ENCODE measurements at regions not wholly inside any gene's neighbourhood (a gene's known extent, or its start where the extent isn't known, plus 50 kb on each side); places are given as distances from the start of the nearest gene placed in this dataset.
"Not testable (repeated sequence)": the region's sequence is repeated elsewhere in the genome, so short reads cannot be mapped to it uniquely, and the experiment has no call there.

DNA sequence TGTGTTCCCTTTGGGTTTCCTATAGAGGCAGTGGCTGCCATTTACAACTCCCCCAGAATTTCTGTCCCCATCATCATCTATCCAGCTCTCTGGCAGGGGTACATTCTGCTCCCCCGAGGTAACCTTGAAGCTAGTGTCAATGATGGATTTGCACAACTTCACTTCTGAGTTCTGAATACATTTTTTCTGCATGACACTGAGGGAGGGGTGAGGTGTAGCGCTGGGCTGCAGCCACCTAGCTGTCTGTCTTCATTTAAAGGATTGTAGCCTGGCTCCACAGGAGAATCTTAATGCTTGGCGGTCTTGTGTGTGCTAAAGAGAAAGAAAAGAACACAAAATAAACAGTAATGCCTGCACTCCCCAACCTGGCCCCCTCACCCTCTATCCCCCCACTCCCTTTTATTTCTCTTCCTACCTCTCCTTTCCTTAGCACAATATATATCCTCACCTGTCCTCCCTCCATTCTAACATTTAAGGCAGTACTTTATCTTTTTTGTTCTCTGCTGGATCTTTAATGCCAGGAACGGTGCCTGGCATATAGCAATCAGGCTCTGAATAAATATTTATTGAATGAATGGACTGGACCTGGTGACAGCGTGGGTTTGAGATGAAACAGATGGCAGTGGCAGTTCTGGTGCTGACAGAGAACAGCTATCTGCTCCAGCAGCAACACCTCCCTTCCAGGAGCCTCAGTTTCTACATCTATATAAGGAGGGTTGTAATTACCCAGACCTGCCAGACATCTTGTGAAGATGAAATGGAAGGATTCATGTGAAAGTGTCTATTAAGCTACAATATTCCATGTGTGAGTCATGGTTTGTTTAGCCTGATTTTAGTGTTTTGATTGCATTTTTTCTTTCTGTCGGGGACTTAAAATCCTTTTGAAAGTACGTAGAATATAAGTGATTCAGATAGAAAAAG is 163.5 kb upstream of the CDH11 start:
- no peak for DNase-seq

DNA sequence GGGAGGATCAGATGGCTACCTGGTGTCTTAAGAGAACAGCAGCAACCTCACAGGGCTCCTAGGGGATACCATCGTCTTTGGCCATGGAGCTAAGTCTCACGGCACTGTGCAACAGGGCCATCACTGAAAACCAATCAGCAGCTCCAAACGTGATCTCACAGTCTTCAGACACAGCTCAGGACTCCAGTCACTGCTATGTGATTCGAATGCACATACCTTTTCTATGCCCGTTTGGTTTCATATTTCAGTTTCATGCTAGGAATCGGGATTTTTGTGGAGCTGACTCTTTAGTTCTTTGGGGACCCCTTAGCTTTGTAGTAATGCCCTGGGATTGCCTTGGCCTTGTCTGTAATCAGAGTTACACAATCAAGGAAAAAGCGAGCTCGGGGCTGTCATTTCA is 162.8 kb upstream of the CDH11 start:
- no peak for DNase-seq

DNA sequence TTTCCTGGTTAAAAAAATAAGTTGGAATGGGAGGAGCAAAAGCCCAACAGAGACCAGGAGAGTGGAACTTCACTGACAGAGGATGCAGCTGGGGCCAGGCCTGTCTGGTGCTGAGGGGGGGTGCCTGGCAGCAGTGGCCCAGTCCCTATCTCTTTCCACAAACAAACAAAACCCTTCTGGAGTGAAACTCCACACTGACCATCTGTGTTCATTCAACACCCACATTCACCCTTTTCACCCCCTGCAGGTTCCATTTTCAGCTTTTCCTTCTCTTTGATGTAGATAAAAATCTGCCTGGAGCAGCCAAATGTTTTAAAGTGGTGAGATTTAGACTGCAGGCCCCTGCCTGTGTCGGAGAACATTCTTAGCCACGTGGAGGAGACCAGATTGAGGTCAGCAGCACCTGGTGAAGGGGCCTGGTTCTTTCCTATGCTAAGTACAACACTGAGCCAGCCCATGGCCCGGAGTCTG is 161.4 kb upstream of the CDH11 start:
- DNase-seq = no peak

DNA sequence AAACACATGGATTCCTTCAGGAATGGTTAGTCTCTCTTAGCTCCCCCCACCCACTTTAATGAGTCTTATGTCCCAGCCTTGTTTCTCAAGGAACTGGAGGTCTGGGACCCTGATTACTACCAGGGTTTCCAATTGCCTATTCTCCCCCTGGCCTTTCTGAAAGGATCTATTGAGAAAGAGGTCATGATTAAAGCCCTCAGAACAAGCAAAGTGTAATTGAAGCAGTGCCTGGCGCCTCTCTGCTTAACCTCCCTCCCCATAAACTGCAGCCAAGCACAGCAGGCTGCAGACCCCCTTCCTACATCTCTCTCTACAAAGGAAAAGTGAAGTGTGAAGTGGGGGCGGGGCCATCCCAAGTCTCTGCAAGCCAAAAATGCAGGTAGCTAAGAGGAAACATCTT is 159.7 kb upstream of the CDH11 start:
- peak; percentile 53 for DNase-seq

DNA sequence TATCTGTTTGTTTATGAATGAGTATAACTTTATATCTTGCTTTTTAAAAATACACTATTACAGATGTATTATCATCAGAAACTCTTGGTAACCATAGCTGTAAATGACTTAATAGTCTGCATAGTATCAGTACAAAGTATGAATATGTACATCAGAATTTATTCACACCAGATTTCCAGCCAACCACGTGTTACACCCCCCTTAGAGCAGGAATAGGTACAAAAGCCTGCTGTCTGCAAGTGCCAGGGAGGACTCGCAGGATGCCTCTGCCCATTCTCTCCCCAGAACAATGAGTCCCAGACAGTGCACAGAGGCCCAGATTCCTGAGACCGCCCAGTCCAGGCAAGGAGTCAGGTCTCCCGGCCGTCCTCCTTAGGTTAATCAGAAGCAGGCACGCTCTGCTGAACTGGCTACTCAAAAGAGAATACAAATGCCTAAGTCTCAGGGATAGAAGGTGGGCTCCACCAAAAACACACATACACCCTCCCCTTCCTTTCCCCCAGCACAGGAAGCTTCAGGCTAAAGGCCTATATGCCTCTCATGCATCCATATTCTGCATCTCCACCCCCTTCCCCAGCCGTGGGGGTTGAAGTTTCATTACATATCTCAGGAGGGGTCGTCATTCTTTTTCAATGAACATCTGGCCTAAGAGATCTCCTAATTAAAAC is 159.1 kb upstream of the CDH11 start:
- DNase-seq = peak; percentile 29

DNA sequence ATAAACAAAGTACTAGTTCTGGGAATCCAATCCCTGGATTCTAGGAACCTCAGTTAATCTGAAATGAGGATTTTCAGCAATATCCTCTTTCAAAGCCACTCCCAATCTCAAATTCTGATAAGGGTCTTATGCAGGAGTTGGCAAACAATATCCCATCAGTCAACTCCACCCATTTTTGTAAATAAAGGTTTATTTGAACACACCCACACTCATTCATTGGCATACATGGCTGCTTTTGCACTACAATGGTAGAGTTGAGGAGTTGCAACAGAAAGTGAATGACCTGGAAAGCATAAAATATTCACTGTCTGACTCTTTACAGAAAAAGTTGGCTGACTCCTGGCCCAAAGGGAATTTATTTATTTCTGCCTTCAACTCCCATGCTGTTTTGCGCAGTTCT is 157.7 kb upstream of the CDH11 start:
- DNase-seq = no peak

DNA sequence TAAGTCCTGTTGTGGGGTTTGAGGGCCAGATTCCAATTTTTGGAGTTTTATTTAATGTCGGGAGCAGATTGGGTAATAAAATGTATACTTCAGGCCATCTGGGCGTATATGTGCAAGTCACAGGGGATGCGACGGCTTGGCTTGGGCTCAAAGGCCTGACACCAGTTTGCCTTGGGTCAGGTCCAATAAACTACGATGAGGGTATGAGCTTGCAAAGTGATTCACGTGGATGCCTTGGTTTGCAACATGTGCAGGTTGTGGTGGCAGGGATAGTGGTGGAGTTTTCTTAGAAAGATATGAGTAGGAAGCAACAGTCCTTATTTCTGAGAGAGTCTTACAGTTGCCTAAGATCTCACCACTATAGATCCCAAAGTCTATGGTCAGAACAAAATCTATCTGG is 157.0 kb upstream of the CDH11 start:
- no peak for DNase-seq

DNA sequence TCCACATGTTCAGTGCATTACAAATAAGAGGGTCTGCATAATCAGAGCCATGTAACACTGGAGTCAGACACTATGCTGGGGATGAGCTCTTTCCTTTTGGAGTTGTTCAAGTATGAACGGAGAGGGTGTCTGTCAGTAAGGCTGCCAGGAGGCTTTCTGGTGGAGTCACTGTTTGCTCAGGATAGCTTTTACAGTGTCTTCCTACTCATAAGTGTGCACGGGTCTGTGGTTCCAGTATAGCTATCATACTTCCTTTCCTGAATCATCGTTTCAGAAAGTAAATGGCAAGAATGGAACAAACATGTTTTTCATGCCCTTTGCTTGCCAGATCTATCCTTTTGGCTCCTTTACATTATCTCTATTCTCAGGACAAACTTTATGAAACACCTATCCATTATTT is 152.7 kb upstream of the CDH11 start:
- peak; percentile 24 for DNase-seq

DNA sequence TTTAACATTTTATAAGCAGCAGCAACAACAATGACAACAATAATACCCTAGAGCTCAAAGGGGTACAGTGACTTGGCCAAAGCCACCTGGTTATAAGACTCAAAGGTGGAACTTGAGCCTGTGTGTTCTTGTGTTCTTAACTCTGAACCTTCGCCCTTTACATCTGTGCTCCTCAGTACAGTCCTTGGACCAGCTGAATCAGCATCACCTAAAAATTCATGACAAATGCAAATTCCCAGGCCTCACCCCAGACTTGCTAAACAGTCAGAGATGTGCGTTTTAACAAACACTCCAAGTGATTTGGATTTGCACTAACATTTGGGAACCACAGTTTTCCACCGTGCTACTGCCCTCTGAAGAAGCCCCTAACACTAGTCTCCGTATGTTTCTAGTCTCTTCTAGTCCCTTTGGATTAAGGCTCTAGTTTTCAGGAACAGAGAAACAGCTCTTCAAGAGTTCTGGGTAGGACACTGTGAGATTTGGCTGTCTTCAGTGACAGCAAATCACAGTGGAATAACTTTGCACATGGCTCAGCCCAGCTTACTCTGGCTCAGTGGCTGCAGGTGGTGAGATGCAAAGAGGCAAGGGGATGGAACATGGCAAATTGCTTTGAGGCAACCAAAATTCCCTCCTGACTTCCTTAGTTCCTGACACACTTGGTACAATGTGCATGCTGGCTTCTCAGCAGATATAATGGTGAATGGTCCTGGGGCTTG is 151.0 kb upstream of the CDH11 start:
- DNase-seq = no peak

DNA sequence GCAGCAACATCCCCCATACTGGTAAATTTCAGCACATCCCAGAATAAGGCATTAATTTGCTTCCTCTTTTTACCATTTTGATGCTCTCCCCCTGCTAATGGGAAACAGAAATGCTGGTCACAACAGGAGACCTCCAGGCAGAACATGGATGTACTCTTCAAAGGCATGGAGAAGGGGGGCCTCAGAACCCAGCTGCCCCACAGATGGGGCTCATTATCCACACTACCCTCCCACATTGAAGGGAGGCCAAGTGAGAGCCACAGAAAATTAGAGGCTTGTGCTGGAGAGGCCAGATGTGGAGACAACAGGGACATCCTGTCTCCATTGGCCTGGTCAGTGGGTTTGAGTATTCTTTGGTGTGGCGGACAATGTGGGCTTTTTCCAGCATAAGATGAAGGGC is 150.1 kb upstream of the CDH11 start:
- peak; percentile 55 for DNase-seq

DNA sequence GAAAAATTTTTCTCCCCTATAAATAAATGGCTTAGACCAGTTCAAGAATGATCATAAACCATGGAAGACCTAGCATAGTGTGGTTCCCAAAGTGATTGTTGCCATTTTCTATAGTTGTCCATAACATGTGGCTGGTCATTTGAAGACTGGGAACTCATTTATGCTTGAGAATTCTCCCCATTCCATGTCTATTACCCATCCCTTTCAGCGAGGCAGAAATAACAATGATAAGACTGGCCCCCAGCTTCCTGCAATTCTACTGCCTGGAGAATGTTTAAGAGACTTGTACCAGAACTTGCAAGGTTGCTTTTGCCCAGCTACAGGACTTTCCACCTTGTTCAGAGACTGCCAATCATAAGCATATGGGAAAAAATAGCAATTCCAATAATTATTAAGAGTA is 146.5 kb upstream of the CDH11 start:
- no peak for DNase-seq

DNA sequence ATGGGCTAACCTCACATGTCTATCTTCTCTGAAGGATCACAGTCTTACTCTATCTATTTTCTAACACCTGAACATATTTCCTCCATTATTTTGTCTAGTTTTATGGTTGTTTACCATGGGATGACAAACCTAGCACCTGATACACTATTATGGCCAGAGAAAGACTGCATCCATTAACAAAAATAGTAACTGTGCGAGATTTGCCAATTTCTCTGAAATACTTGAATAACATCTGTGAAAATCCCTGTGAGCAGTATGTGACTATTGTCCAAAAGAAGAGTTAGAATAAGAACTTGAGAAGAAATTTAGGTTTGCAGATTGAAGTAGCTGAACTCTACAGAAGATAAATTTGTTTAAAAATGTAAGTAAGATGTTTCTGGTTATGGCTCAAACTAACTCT is 142.0 kb upstream of the CDH11 start:
- no peak for DNase-seq

DNA sequence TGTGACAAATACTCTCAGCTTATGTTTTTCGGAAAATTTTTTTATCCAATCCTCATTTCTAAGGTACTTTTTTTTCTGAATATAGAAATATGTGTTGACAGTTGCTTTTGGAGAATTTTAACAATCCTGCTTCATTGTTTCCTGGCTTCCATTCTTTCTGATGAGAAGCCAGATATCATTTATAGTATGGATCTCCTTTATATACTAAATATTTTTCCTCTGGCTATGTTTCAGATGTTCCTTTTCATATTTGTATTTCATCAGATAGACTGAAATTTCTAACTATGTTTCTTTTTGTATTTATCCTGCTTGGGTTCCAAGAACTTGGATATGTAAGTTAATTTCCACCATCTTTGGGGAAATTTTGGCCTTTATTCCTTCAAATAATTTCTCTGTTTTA is 138.9 kb upstream of the CDH11 start:
- no peak for DNase-seq

DNA sequence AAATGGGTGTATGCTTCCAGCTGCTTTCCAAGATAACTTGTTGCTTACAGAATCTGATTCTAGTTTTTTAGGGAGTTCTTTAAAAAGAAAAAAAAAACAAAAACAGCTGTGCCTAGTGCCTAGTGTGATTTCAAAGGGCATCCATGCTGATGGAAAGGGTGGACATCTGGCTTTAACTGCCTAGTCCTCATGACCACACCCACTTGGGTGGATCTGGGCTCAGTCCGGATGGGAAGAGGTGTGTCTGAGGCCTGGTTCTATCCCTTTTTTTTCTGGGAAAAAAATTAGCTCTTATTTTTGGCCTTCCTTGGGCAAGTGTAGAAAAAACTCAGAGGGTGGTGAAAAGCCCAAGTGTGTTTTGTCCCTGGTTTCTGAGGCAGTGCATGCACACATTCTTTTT is 132.3 kb upstream of the CDH11 start:
- no peak for DNase-seq

DNA sequence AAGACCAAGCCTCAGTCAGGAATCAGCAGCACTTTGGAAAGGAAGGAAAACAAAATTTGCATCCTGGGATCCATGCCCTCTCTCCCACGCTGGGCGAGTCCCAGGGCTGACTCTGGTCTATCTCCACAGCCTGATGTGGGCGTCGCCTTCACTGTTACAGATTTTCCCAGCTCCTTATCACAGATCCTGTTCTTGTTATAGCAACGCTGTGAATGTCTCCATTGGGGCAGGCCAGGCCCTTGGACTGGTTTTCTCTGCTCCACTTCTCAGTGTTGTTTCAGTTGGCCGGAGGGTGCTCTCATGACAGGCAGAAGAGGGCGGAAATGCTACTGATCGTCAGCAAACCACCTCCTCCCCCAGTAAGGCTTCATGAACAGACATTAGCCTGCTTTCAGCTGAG is 127.9 kb upstream of the CDH11 start:
- no peak for DNase-seq

DNA sequence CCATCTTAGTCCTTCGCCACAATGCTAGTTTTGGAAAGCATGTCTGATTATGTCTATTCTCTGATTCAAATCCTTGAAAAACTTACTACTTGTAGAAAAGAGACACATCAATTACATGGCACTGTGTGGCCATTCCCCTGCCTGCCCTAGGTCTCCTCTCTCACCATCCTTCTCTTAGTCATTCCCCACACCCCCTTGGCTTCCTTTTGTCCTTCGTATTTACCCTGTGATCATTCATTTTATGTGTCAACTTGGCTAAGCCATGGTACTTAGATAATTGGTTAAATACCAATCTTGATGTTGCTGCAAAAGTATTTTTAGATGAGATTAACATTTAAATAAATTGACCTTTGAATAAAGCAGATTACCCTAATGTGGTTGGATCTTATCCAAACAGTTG is 122.9 kb upstream of the CDH11 start:
- no peak for DNase-seq

DNA sequence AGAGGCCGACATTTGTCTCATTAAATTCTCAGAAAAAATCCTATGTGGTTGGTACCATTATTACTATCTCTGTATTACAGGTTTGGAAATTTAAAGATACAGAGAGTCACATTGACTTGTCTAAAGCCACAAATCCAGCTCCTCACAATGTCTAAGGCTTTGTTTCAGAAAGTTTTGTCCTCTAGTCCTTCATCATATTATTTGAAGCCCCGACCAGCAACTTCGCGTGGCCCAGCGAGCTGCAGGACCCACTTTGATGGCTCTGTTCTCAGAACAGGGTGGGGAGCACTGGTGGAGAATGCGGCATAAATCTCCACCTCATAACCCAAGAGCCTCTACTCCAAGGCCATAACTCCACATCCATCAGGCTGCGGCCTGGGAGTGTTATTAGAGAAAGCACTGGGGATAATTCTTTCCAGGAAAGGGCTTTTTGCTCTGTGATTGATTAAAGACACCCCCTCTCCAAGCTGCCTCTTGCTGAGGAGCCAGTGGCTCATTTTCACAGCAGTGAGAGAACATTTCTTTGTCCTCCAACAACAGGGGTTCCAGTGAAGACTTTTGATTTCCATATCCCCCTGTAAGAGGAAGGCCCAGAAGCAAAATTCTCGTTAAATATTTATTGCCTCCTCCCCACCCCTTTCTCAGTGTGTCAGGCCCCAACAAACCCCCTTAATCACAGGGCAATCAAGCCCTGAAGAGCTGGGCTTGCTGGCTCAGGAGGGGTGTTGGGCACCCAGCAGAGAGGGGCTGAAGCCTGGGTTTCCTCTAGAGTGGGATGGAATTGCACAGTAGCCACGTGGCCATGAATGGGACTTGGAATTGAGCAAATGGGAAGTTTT is 113.7 kb upstream of the CDH11 start:
- DNase-seq = no peak

DNA sequence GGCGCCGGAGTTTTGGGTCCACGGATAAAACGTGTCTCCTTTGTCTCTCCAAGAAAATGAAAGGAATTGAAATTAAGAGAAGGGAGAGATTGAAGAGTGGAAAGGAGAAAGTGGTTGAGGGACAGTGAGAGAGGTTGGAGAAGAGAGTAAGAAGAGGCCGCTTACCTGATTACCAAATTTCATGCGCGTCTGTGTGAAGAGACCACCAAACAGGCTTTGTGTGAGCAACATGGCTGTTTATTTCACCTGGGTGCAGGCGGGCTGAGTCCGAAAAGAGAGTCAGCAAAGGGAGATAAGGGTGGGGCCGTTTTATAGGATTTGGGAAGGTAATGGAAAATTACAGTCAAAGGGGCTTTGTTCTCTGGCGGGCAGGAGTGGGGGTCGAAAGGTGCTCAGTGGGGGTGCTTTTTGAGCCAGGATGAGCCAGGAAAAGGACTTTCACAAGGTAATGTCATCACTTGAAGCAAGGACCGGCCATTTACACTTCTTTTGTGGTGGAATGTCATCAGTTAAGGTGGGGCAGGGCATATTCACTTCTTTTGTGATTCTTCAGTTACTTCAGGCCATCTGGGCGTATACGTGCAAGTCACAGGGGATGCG is 113.0 kb upstream of the CDH11 start:
- DNase-seq = not testable (repeated sequence)

DNA sequence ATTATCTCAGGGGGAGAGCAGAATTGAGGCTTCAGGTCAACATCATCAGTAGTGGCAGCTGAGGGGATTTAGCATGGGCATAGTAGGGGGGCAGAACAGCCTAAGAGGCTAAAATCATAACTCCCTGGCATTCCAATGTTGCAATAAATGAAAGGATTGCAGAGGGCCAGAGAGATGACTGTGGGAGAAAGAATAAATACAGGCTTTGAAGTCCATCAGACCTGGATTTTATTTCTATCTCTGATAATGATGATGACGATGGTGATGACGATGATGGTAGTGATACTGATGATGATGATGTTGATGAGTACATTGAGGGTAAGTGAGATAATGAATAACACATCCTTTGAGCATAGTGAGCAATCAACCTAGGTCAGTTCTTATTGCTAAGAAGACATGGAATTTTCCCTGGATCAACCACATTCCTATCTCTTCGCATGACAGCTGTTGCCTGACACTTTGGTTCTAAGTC is 107.4 kb upstream of the CDH11 start:
- DNase-seq = no peak

DNA sequence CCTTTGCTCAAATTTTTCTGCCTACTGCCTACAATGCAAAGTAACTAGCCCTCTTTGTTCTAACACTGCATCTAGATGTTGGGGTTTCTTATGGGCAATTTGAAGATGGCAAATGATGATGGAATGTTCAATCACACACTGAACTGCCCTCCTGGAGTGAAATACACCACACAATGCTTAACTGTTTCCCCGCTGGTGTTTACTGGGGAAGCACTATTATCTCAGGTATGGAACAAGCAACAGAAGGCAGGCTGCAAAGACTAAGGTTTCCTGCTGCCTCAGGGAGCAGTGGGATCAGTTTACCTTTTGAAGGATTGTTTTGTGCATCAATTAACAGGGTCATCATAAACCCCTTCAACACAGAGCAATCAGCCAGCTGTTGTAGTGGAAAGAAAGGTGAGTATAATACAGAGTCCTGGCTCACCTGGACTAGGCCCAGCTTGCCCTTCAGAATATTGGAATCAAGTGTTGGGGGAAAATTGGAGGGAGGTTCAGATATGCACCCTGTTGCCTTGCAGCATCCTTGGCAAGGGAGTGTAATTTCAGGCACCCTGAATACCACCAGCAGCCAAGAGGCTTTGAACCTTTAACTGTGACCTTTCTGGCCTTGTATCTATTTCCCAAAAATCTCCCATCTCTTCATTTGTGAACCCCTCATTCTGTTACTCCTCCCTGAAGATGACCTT is 105.4 kb upstream of the CDH11 start:
- no peak for DNase-seq

DNA sequence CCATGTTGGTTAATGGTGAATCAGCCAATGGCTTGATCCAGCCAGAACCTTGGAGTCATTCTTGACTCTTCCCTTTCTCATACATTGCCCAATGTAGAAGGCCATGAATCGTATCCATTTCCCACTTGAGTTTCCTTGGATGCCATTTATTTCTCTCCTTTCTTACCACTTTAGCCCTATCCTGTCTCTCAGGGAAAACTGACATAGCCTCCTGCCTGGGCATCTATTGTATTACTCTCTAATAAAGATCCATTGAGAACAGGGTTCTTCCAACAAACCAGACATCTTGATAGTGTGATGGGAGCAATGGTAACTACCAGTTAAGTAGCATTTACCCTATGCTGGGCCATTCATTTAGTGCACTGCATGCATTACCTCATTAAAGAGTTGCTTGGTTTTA is 104.2 kb upstream of the CDH11 start:
- DNase-seq = no peak

DNA sequence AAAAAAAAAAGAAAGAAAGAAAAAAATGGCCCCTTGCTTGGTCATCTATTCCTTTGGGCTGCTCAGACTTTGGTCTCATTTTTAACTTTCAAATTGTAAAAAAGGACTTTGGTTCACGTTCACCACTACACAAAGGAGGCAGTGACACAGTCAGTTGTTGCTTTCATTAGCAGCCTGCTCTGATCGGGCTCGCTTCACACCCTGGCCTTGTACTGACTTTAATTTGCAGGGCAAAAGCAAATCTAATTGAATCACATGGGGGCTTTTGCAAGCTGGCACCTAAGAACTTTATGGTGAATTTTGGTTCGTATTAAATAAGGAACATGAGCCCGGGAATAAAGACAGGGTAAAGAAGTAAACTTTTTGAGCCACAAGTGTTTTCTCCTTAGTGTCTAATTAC is 103.6 kb upstream of the CDH11 start:
- DNase-seq = no peak
